Ovary (tissue), 7 donors: ENCODE measurements at regions not wholly inside any gene's neighbourhood (a gene's known extent, or its start where the extent isn't known, plus 50 kb on each side); places are given as distances from the start of the nearest gene placed in this dataset.

Experiments used
- DNase-seq, 5 donors: peaks; one replicate each; pipeline ENCODE4 v3.0.0-alpha.2; 2019 to 2020
- H3K27ac ChIP-seq, 2 donors: fragments of 200-600 bp; one replicate each; pipeline versions ENCODE4 v1.5.1 to v1.8.0; 2019 to 2022
- H3K27me3 ChIP-seq: fragments of 200-600 bp; one replicate; pipeline ENCODE4 v1.8.0; 2022
- H3K36me3 ChIP-seq: fragments of 200-600 bp; sonication (generic); one replicate; pipeline ENCODE4 v1.5.1; 2019
- H3K4me1 ChIP-seq: one replicate; pipeline ENCODE4 v1.8.1; 2013; ENCODE audit warnings: mild to moderate bottlenecking, moderate library complexity; ENCODE audit not compliant: insufficient read depth
- H3K4me3 ChIP-seq: fragments of 200-600 bp; sonication (generic); one replicate; pipeline ENCODE4 v1.5.1; 2017
- H3K9me3 ChIP-seq, 2 donors: fragments of 200-600 bp in 1 of 2; sonication (generic) in 1 of 2; one replicate each; pipeline versions ENCODE4 v1.5.1 to v1.8.1; 2013 to 2019; ENCODE audit warnings: mild to moderate bottlenecking in 1 of 2, moderate library complexity in 1 of 2
- CTCF ChIP-seq, 3 donors: fragments of 450-650 bp in 2 of 3; fragments of 200-600 bp in 1 of 3; IDR thresholded peaks; one replicate each; pipeline versions ENCODE4 v1.5.1 to v1.8.0; 2016 to 2022; ENCODE audit warnings: antibody characterized with exemption in 3 of 3, mild to moderate bottlenecking in 1 of 3
- EP300 ChIP-seq: sonication (generic); formaldehyde crosslinking; IDR thresholded peaks from one replicate; pipeline ENCODE4 v1.6.1; 2017; ENCODE audit warnings: antibody characterized with exemption
- POLR2A ChIP-seq: fragments of 450-650 bp; IDR thresholded peaks from one replicate; pipeline ENCODE4 v1.6.1; 2017; ENCODE audit warnings: antibody characterized with exemption, mild to moderate bottlenecking, moderate library complexity
- WGBS, 3 donors: extraction: QIAGEN DNeasy Blood & Tissue Kit in 1 of 3; methylation state at CpG; one replicate each; pipeline versions ENCODE4 v1.1.5 to v1.1.7; 2013 to 2017; 5-methylcytosine and 5-hydroxymethylcytosine counted together
- intact Hi-C, 4 donors: fragments of 100-400 bp; cut with DNase I; formaldehyde crosslinking; loops; one replicate each; pipeline versions ENCODE4 v1.11.0 to v1.15.1; 2022 to 2023
- donor health status: DM: no; HTN: no; CAD: no; lungs with moderate emphysema.
- donor health status: DM: no; HTN: no; CAD: no.
- donor health status: Bipolar disorder and iron deficiency.
- donor health status: DM: no; HTN: no; CAD: no.
- donor health status: DM: yes; HTN: yes; CAD: no.

- DNase-seq, result no peak
- Histone ChIP-seq H3K9me3 (no peaks in the 10 kb centered on the region), H3K4me3 (no peak overlapping the region), H3K27ac (no peak overlapping the region), H3K4me1 (no peaks in the 10 kb centered on the region), H3K36me3 (no peaks in the 10 kb centered on the region), H3K27me3 (no peaks in the 10 kb centered on the region)
- TF ChIP-seq POLR2A, result no peak
- TF ChIP-seq EP300, result no peak
- no peak for TF ChIP-seq CTCF (IDR thresholded peaks at IDR 0.05)
- intact Hi-C loops, result no loop called here
- 92 to 99% (median 96%) methylated on average over 2 of the region's 2 CpGs for WGBS, 3 donors
These were observed 77.0 kb upstream of the IL12A start for GRCh38 chr3:159911664-159912037.

- Histone ChIP-seq H3K9me3 (no peaks in the 10 kb centered on the region), H3K36me3 (no peaks in the 10 kb centered on the region), H3K27ac (no peak overlapping the region), H3K27me3 (no peaks in the 10 kb centered on the region), H3K4me3 (no peak overlapping the region), H3K4me1 (no peaks in the 10 kb centered on the region)
- intact Hi-C loops, result no loop called here
- no peak for DNase-seq
- 50 to 75% (median 69%) methylated on average over 1 of the region's 1 CpG for WGBS, 3 donors
- TF ChIP-seq POLR2A (no peak), CTCF (IDR thresholded peaks at IDR 0.05) (no peak), EP300 (no peak)
These were observed 74.8 kb upstream of the IL12A start for GRCh38 chr3:159913712-159914414.

GRCh38 chr3:159914426-159914825 lies 74.2 kb upstream of the IL12A start:
- TF ChIP-seq CTCF (IDR thresholded peaks at IDR 0.05) (no peak), EP300 (no peak)
- intact Hi-C loops, result no loop called here
- 77 to 83% (median 80%) methylated on average over 3 of the region's 3 CpGs for whole genome bisulfite sequencing, 3 donors
- DNase-seq, result no peak
- H3K9me3 ChIP-seq, result no peaks in the 10 kb centered on the region
- H3K4me1 ChIP-seq, result no peaks in the 10 kb centered on the region
- no peak overlapping the region for H3K27ac ChIP-seq
- no peak overlapping the region for H3K4me3 ChIP-seq
- H3K27me3 ChIP-seq, result no peaks in the 10 kb centered on the region
- H3K36me3 ChIP-seq, result no peaks in the 10 kb centered on the region

- DNase-seq, result no peak
- Histone ChIP-seq H3K4me1 (no peaks in the 10 kb centered on the region), H3K4me3 (no peak overlapping the region), H3K27ac (no peak overlapping the region), H3K36me3 (no peaks in the 10 kb centered on the region), H3K9me3 (no peaks in the 10 kb centered on the region), H3K27me3 (no peaks in the 10 kb centered on the region)
- intact Hi-C loops, result no loop called here
- WGBS, 3 donors, result 70 to 83% (median 79%) methylated on average over 2 of the region's 2 CpGs
- TF ChIP-seq POLR2A (no peak), CTCF (IDR thresholded peaks at IDR 0.05) (no peak), EP300 (no peak)
These were observed 72.6 kb upstream of the IL12A start for GRCh38 chr3:159916052-159916451.
